ENCODE measurements at regions not wholly inside any gene's neighbourhood (a gene's known extent, or its start where the extent isn't known, plus 50 kb on each side); places are given as distances from the start of the nearest gene placed in this dataset.
"Not testable (repeated sequence)": the region's sequence is repeated elsewhere in the genome, so short reads cannot be mapped to it uniquely, and the experiment has no call there.

GRCh38 chr7:39798077-39798476 lies 152.0 kb upstream of the CDK13 start:
- H3K79me2 ChIP-seq (ENCODE audit: control insufficient read depth, insufficient read depth, low read length); intact Hi-C loops (cut with micrococcal nuclease); H2AFZ ChIP-seq (ENCODE audit: low read depth, low read length); H3K9ac ChIP-seq (ENCODE audit: insufficient read depth in 1 of 2, low read depth in 2 of 2, low read length in 2 of 2); BruUV-seq (replicated peaks); ATAC-seq; H3K9me3 ChIP-seq (replicated peaks; ENCODE audit: control insufficient read depth, insufficient read depth, low read depth, low read length); H3K4me1 ChIP-seq (replicated peaks in 1 of 2; ENCODE audit: control insufficient read depth in 2 of 2, insufficient read depth in 2 of 2, low read length in 2 of 2); H3K36me3 ChIP-seq (ENCODE audit: control insufficient read depth, insufficient read depth, low read length); H4K20me1 ChIP-seq (replicated peaks; ENCODE audit: control insufficient read depth, insufficient read depth, low read length); H3K27ac ChIP-seq (ENCODE audit: extremely low read depth, low read depth, low read length); POLR2A ChIA-PET; H3K4me3 ChIP-seq; CTCF ChIA-PET (ENCODE audit: low intra/inter-chr PET ratio); DNase-seq (ENCODE audit: extremely low read depth in 1 of 4, low spot score in 3 of 4); H3K9me1 ChIP-seq (ENCODE audit: control insufficient read depth, insufficient read depth, low read length); H3K4me2 ChIP-seq (ENCODE audit: insufficient read depth, low read length); FAIRE-seq; in situ Hi-C loops (cut with MboI); H3K27me3 ChIP-seq (ENCODE audit: control insufficient read depth in 2 of 2, insufficient read depth in 2 of 2, low read length in 2 of 2): not testable (repeated sequence)
- TF ChIP-seq PKNOX1 (IDR thresholded peaks at IDR 0.05): peak; percentile 79
- TF ChIP-seq USF2 (CRISPR knock-in tag; IDR thresholded peaks at IDR 0.05): peak; percentile 35; the same call in 1 of the 2 replicates
- TF ChIP-seq USF1 (CRISPR knock-in tag; IDR thresholded peaks at IDR 0.05): peak; percentile 66
- peak; percentile 46 for TF ChIP-seq MAFG (tag; conservative IDR thresholded peaks at IDR 0.05)
- TF ChIP-seq ZNF316 (IDR thresholded peaks at IDR 0.05): peak; percentile 63
- TF ChIP-seq C11orf30 (IDR thresholded peaks at IDR 0.05; ENCODE audit: low read depth): peak; percentile 37; the same call in 1 of the 2 replicates
- 40% methylated on average over 7 of the region's 10 CpGs for WGBS (ENCODE audit: insufficient coverage, low coverage, missing lambda C conversion rate)

All from K562 (cell line).